RWPE2 (cell line): ENCODE measurements at regions not wholly inside any gene's neighbourhood (a gene's known extent, or its start where the extent isn't known, plus 50 kb on each side); places are given as distances from the start of the nearest gene placed in this dataset.

ENCODE experiments used
- ATAC-seq: fragments of 200-7000 bp; cut with Tn5 transposase; 3 replicates; pipeline ENCODE4 v1.9.1; 2021; ENCODE audit warnings: low read depth
- DNase-seq: peaks from one replicate; pipeline ENCODE4 v3.0.0-alpha.2; 2020; ENCODE audit warnings: low spot score
- H3K27ac ChIP-seq: fragments of 450-650 bp; 2 replicates; pipeline ENCODE4 v1.5.1; 2017; ENCODE audit warnings: mild to moderate bottlenecking; ENCODE audit not compliant: poor library complexity, severe bottlenecking
- H3K27me3 ChIP-seq: fragments of 250-450 bp; sonication (Bioruptor Pico); 2 replicates; pipeline ENCODE4 v1.5.1; 2021; ENCODE audit warnings: mild to moderate bottlenecking, moderate library complexity; ENCODE audit not compliant: insufficient read depth, poor library complexity, severe bottlenecking
- H3K36me3 ChIP-seq: fragments of 250-450 bp; sonication (Bioruptor Pico); 2 replicates; pipeline ENCODE4 v1.5.1; 2020; ENCODE audit warnings: low read depth, mild to moderate bottlenecking, moderate library complexity
- H3K4me1 ChIP-seq: fragments of 250-450 bp; sonication (Bioruptor Pico); 2 replicates; pipeline ENCODE4 v1.5.1; 2021; ENCODE audit warnings: mild to moderate bottlenecking, moderate library complexity; ENCODE audit not compliant: insufficient read depth, poor library complexity, severe bottlenecking
- H3K4me3 ChIP-seq: fragments of 250-450 bp; sonication (Bioruptor Pico); 2 replicates; pipeline ENCODE4 v1.5.1; 2021; ENCODE audit warnings: mild to moderate bottlenecking, moderate library complexity; ENCODE audit not compliant: severe bottlenecking
- H3K9me3 ChIP-seq: fragments of 250-450 bp; sonication (Bioruptor Pico); 2 replicates; pipeline ENCODE4 v1.5.1; 2021; ENCODE audit warnings: mild to moderate bottlenecking, moderate library complexity; ENCODE audit not compliant: severe bottlenecking
- TF ChIP-seq, protein P1 (sequence below): fragments of 450-650 bp; IDR thresholded peaks from one replicate; pipeline ENCODE4 v1.5.1; 2017; ENCODE audit warnings: mild to moderate bottlenecking, moderate library complexity; ENCODE audit not compliant: poor library complexity, severe bottlenecking

DNA sequence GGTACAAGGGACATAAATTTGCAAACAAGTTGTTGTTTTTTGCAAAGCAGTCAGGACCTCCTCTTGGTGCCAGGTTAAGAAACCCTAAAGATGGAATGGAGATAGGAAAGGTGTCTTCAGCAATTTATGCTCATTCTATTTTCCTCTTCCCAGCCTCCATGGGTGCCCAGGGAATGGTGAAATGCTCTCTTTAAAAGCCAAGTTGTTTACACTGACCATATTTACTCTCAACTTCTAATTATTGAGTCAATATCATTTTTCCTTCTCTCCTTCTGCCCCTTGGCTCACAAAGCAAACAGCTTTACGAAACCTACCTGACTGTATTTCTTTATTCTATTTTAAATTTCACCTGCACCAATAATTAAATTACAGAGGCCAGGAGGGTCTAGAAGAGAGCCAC is 138.5 kb upstream of the IRX3 start:
- H3K4me3 ChIP-seq = no peak overlapping the region
- TF ChIP-seq, protein P1, sequence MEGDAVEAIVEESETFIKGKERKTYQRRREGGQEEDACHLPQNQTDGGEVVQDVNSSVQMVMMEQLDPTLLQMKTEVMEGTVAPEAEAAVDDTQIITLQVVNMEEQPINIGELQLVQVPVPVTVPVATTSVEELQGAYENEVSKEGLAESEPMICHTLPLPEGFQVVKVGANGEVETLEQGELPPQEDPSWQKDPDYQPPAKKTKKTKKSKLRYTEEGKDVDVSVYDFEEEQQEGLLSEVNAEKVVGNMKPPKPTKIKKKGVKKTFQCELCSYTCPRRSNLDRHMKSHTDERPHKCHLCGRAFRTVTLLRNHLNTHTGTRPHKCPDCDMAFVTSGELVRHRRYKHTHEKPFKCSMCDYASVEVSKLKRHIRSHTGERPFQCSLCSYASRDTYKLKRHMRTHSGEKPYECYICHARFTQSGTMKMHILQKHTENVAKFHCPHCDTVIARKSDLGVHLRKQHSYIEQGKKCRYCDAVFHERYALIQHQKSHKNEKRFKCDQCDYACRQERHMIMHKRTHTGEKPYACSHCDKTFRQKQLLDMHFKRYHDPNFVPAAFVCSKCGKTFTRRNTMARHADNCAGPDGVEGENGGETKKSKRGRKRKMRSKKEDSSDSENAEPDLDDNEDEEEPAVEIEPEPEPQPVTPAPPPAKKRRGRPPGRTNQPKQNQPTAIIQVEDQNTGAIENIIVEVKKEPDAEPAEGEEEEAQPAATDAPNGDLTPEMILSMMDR = no peak
- no peak for ATAC-seq
- no peaks in the 10 kb centered on the region for H3K36me3 ChIP-seq
- H3K9me3 ChIP-seq = no peaks in the 10 kb centered on the region
- H3K27me3 ChIP-seq = no peaks in the 10 kb centered on the region
- DNase-seq = no peak
- H3K4me1 ChIP-seq = no peaks in the 10 kb centered on the region
- H3K27ac ChIP-seq = no peak overlapping the region

GRCh38 chr16:54424043-54424451 is 137.5 kb upstream of the IRX3 start:
- H3K9me3 ChIP-seq = no peaks in the 10 kb centered on the region
- DNase-seq (no peak), ATAC-seq (peak; percentile 67)
- no peaks in the 10 kb centered on the region for H3K36me3 ChIP-seq
- no peak overlapping the region for H3K4me3 ChIP-seq
- no peak overlapping the region for H3K27ac ChIP-seq
- TF ChIP-seq, protein P1 = no peak
- no peaks in the 10 kb centered on the region for H3K27me3 ChIP-seq
- no peaks in the 10 kb centered on the region for H3K4me1 ChIP-seq

DNA sequence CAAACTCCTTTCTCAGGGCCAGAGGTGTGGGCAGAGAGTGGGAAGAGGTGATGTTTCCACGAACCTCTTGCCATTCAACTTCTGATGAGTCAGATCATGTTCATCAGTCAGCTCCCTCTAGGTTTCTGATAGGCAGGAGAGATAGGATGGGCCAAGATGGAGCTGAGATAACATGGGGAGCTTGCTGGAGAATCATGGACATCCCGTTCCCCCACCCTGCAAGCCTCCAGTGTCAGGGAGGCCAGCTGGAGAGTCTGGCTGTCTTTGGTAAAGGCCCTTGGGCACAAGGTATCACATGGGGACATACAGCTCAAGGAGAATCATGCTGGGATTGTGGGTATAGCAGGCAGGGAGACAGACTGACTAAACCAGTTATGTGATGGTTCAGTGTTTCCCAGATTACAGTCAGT is 136.0 kb upstream of the IRX3 start:
- no peak overlapping the region for H3K27ac ChIP-seq

DNA sequence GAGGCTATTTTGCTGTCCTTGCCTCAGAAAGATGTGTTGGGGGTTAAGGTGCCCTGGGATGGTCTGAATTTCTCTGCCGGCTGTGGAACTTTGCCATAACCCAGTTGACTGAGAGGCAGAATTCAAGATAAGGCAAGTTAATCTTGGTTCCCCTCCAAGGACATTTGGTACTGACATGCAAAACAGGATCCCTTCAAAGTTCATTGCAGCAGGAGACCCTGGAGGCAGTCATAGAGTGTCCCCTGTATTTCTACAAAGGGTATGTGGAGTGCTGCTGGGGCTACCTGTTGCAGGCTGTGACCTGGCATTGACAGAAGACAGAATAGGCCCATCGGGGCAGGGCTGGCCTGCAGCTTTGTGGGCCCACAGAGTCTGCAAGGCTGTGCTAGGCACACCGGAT is 135.6 kb upstream of the IRX3 start:
- Histone ChIP-seq H3K27me3 (no peaks in the 10 kb centered on the region), H3K9me3 (no peaks in the 10 kb centered on the region), H3K4me1 (no peaks in the 10 kb centered on the region), H3K36me3 (no peaks in the 10 kb centered on the region), H3K27ac (no peak overlapping the region), H3K4me3 (no peak overlapping the region)
- TF ChIP-seq, protein P1 = no peak
- DNase-seq (no peak), ATAC-seq (no peak)

More for the DNA sequence above, 136.0 kb upstream of the IRX3 start:
- Histone ChIP-seq H3K36me3 (no peaks in the 10 kb centered on the region), H3K27me3 (no peaks in the 10 kb centered on the region), H3K4me3 (no peak overlapping the region), H3K4me1 (no peaks in the 10 kb centered on the region), H3K9me3 (no peaks in the 10 kb centered on the region)
- no peak for DNase-seq
- peak; percentile 48 for ATAC-seq
- TF ChIP-seq, protein P1 = no peak

GRCh38 chr16:54421220-54421619 is 134.6 kb upstream of the IRX3 start:
- Histone ChIP-seq H3K27me3 (no peaks in the 10 kb centered on the region), H3K4me1 (no peaks in the 10 kb centered on the region), H3K9me3 (no peaks in the 10 kb centered on the region), H3K4me3 (no peak overlapping the region), H3K36me3 (no peaks in the 10 kb centered on the region), H3K27ac (no peak overlapping the region)
- DNase-seq = no peak
- no peak for ATAC-seq
- TF ChIP-seq, protein P1 = no peak
